Neuron (in vitro differentiated cells): ENCODE measurements at regions not wholly inside any gene's neighbourhood (a gene's known extent, or its start where the extent isn't known, plus 50 kb on each side); places are given as distances from the start of the nearest gene placed in this dataset.

Experiments used
- H2AFZ ChIP-seq: one replicate; pipeline ENCODE4 v1.6.1; 2013; ENCODE audit warnings: low read depth, mild to moderate bottlenecking, inconsistent platforms, low read length, moderate library complexity
- H3K27me3 ChIP-seq: one replicate; pipeline ENCODE4 v1.6.1; 2013; ENCODE audit warnings: low read length; ENCODE audit not compliant: insufficient read depth
- H3K36me3 ChIP-seq: one replicate; pipeline ENCODE4 v1.6.1; 2013; ENCODE audit warnings: low read length; ENCODE audit not compliant: insufficient read depth
- H3K4me1 ChIP-seq: one replicate; pipeline ENCODE4 v1.6.1; 2013; ENCODE audit warnings: low read length; ENCODE audit not compliant: insufficient read depth
- H3K4me3 ChIP-seq: 2 replicates; pipeline ENCODE4 v1.5.1; 2013; ENCODE audit warnings: mild to moderate bottlenecking, low read length, moderate library complexity
- H3K9me3 ChIP-seq: one replicate; pipeline ENCODE4 v1.6.1; 2013; ENCODE audit warnings: low read length

- Histone ChIP-seq H3K4me3 (no peak overlapping the region), H3K36me3 (no peaks in the 10 kb centered on the region), H3K27me3 (no peaks in the 10 kb centered on the region), H2AFZ (no peak overlapping the region), H3K4me1 (no peaks in the 10 kb centered on the region), H3K9me3 (no peaks in the 10 kb centered on the region)
These were observed 319.8 kb downstream of the FRK start for GRCh38 chr6:115740907-115741306.

- Histone ChIP-seq H3K27me3 (no peaks in the 10 kb centered on the region), H3K4me1 (no peaks in the 10 kb centered on the region), H3K36me3 (no peaks in the 10 kb centered on the region), H3K9me3 (no peaks in the 10 kb centered on the region), H3K4me3 (no peak overlapping the region), H2AFZ (no peak overlapping the region)
These were observed 325.1 kb downstream of the FRK start for GRCh38 chr6:115735610-115736009.

GRCh38 chr6:115733426-115733825, 327.3 kb downstream of the FRK start:
- Histone ChIP-seq H3K36me3 (no peaks in the 10 kb centered on the region), H3K27me3 (no peaks in the 10 kb centered on the region), H3K9me3 (no peaks in the 10 kb centered on the region), H3K4me1 (no peaks in the 10 kb centered on the region), H2AFZ (no peak overlapping the region), H3K4me3 (no peak overlapping the region)

GRCh38 chr6:115729036-115729435, 331.7 kb downstream of the FRK start:
- Histone ChIP-seq H3K9me3 (no peaks in the 10 kb centered on the region), H3K4me1 (no peaks in the 10 kb centered on the region), H3K27me3 (no peaks in the 10 kb centered on the region)

GRCh38 chr6:115728171-115728570, 332.5 kb downstream of the FRK start:
- Histone ChIP-seq H3K9me3 (no peaks in the 10 kb centered on the region), H2AFZ (no peak overlapping the region), H3K4me3 (no peak overlapping the region), H3K4me1 (no peaks in the 10 kb centered on the region), H3K27me3 (no peaks in the 10 kb centered on the region), H3K36me3 (no peaks in the 10 kb centered on the region)

More at GRCh38 chr6:115729036-115729435, 331.7 kb downstream of the FRK start:
- no peak overlapping the region for H3K4me3 ChIP-seq
- no peak overlapping the region for H2AFZ ChIP-seq
- no peaks in the 10 kb centered on the region for H3K36me3 ChIP-seq

- Histone ChIP-seq H3K36me3 (no peaks in the 10 kb centered on the region), H3K27me3 (no peaks in the 10 kb centered on the region)
These were observed 339.1 kb downstream of the FRK start for GRCh38 chr6:115721564-115721963.

GRCh38 chr6:115720900-115721299, 339.8 kb downstream of the FRK start:
- Histone ChIP-seq H3K9me3 (no peaks in the 10 kb centered on the region), H3K4me1 (no peaks in the 10 kb centered on the region), H3K4me3 (no peak overlapping the region), H3K36me3 (no peaks in the 10 kb centered on the region), H3K27me3 (no peaks in the 10 kb centered on the region), H2AFZ (no peak overlapping the region)

More at GRCh38 chr6:115721564-115721963, 339.1 kb downstream of the FRK start:
- no peak overlapping the region for H3K4me3 ChIP-seq
- H2AFZ ChIP-seq: no peak overlapping the region
- no peaks in the 10 kb centered on the region for H3K4me1 ChIP-seq
- no peaks in the 10 kb centered on the region for H3K9me3 ChIP-seq

- no peaks in the 10 kb centered on the region for H3K36me3 ChIP-seq
- H2AFZ ChIP-seq: no peak overlapping the region
- H3K4me1 ChIP-seq: peaks cover 5% of the 10 kb centered on the region
- H3K9me3 ChIP-seq: no peaks in the 10 kb centered on the region
- no peaks in the 10 kb centered on the region for H3K27me3 ChIP-seq
- H3K4me3 ChIP-seq: no peak overlapping the region
These were observed 343.2 kb downstream of the FRK start for GRCh38 chr6:115717472-115717871.

- Histone ChIP-seq H3K4me1 (peaks cover 7% of the 10 kb centered on the region), H3K27me3 (no peaks in the 10 kb centered on the region), H3K9me3 (no peaks in the 10 kb centered on the region), H3K36me3 (no peaks in the 10 kb centered on the region), H2AFZ (no peak overlapping the region), H3K4me3 (no peak overlapping the region)
These were observed 343.6 kb downstream of the FRK start for GRCh38 chr6:115717062-115717461.

GRCh38 chr6:115712291-115712961, 348.3 kb downstream of the FRK start:
- Histone ChIP-seq H2AFZ (no peak overlapping the region), H3K4me3 (no peak overlapping the region), H3K27me3 (no peaks in the 10 kb centered on the region), H3K36me3 (no peaks in the 10 kb centered on the region), H3K9me3 (no peaks in the 10 kb centered on the region), H3K4me1 (peaks cover 7% of the 10 kb centered on the region)

- Histone ChIP-seq H3K4me1 (peaks cover 7% of the 10 kb centered on the region), H2AFZ (no peak overlapping the region), H3K4me3 (no peak overlapping the region), H3K36me3 (no peaks in the 10 kb centered on the region), H3K27me3 (no peaks in the 10 kb centered on the region), H3K9me3 (no peaks in the 10 kb centered on the region)
These were observed 351.8 kb downstream of the FRK start for GRCh38 chr6:115708850-115709249.

GRCh38 chr6:115706981-115707380, 353.7 kb downstream of the FRK start:
- no peaks in the 10 kb centered on the region for H3K27me3 ChIP-seq
- no peak overlapping the region for H3K4me3 ChIP-seq
- H2AFZ ChIP-seq: no peak overlapping the region
- no peaks in the 10 kb centered on the region for H3K36me3 ChIP-seq
- H3K4me1 ChIP-seq: no peaks in the 10 kb centered on the region
- H3K9me3 ChIP-seq: no peaks in the 10 kb centered on the region

- no peaks in the 10 kb centered on the region for H3K4me1 ChIP-seq
- H3K27me3 ChIP-seq: no peaks in the 10 kb centered on the region
- no peaks in the 10 kb centered on the region for H3K9me3 ChIP-seq
- H3K36me3 ChIP-seq: no peaks in the 10 kb centered on the region
- no peak overlapping the region for H3K4me3 ChIP-seq
- H2AFZ ChIP-seq: no peak overlapping the region
These were observed 354.4 kb downstream of the FRK start for GRCh38 chr6:115706324-115706723.

GRCh38 chr6:115704028-115704427, 356.7 kb downstream of the FRK start:
- Histone ChIP-seq H3K36me3 (no peaks in the 10 kb centered on the region), H3K27me3 (no peaks in the 10 kb centered on the region), H3K4me3 (no peak overlapping the region), H3K9me3 (no peaks in the 10 kb centered on the region), H3K4me1 (no peaks in the 10 kb centered on the region), H2AFZ (no peak overlapping the region)
